C4-2B (cell line): ENCODE measurements at regions not wholly inside any gene's neighbourhood (a gene's known extent, or its start where the extent isn't known, plus 50 kb on each side); places are given as distances from the start of the nearest gene placed in this dataset.

Source experiments
- CTCF ChIP-seq: fragments of 450-650 bp; conservative IDR thresholded peaks from 2 replicates; pipeline ENCODE4 v1.5.1; 2017; ENCODE audit warnings: mild to moderate bottlenecking
- ZFX ChIP-seq: fragments of 450-650 bp; IDR thresholded peaks from 2 replicates; pipeline ENCODE4 v1.6.1; 2017

GRCh38 chr2:217459016-217459415 lies 543.8 kb downstream of the TNS1 start:
- TF ChIP-seq CTCF (no peak), ZFX (no peak)
